Pancreas (tissue), 10 donors: ENCODE measurements at regions not wholly inside any gene's neighbourhood (a gene's known extent, or its start where the extent isn't known, plus 50 kb on each side); places are given as distances from the start of the nearest gene placed in this dataset.

ENCODE experiments used
- ATAC-seq, 4 donors: fragments of 200-7000 bp; cut with Tn5 transposase; one replicate each; pipeline versions ENCODE4 v1.8.0 to v1.9.1; 2020; ENCODE audit warnings: mild to moderate bottlenecking in 4 of 4, moderate library complexity in 4 of 4
- DNase-seq, 6 donors: peaks; one replicate each; pipeline ENCODE4 v3.0.0-alpha.2; 2020
- FAIRE-seq: peaks from 2 replicates; lab custom pipeline; 2012; peaks lifted over from hg19 to GRCh38; lab: Jason Lieb, UNC
- H3K27ac ChIP-seq, 4 donors: fragments of 200-600 bp; sonication (generic); 1 replicate in 3 of 4; 2 replicates in 1 of 4; pipeline versions ENCODE4 v1.5.0 to v1.8.0; 2020
- H3K27me3 ChIP-seq, 4 donors: fragments of 200-600 bp; one replicate each; pipeline ENCODE4 v1.8.0; 2021
- H3K36me3 ChIP-seq, 3 donors: fragments of 200-600 bp; sonication (generic) in 1 of 3; one replicate each; pipeline versions ENCODE4 v1.5.0 to v1.8.0; 2020 to 2021
- H3K4me1 ChIP-seq, 3 donors: fragments of 200-600 bp; one replicate each; pipeline ENCODE4 v1.8.0; 2021
- H3K4me3 ChIP-seq, 4 donors: fragments of 200-600 bp; sonication (generic) in 2 of 4; one replicate each; pipeline versions ENCODE4 v1.5.0 to v1.8.0; 2020 to 2021
- H3K9me3 ChIP-seq, 4 donors: fragments of 200-600 bp; one replicate each; pipeline ENCODE4 v1.8.0; 2021
- CTCF ChIP-seq, 4 donors: fragments of 200-600 bp; sonication (generic) in 3 of 4; IDR thresholded peaks; one replicate each; pipeline versions ENCODE4 v1.5.0 to v1.8.0; 2021; ENCODE audit warnings: antibody characterized with exemption in 4 of 4
- WGBS, 2 donors: extraction: QIAGEN DNeasy Blood & Tissue Kit; methylation state at CpG; one replicate each; pipeline ENCODE4 v1.1.7; 2013; 5-methylcytosine and 5-hydroxymethylcytosine counted together
- intact Hi-C, 3 donors: fragments of 100-400 bp; cut with DNase I; formaldehyde crosslinking; loops; one replicate each; pipeline versions ENCODE4 v1.11.1 to v1.14.2; 2022
- donor health status: healthy with polysubstance abuse.
- donor health status: DM: no; HTN: no; CAD: no; lungs with moderate emphysema.
- donor health status: DM: no; HTN: no; CAD: no.
- donor health status: control.
- donor health status: control.
- donor health status: Bipolar disorder and iron deficiency.
- donor health status: DM: yes; HTN: yes; CAD: no.
- donor health status: DM: no; HTN: no; CAD: no.
- donor health status: DM: no; HTN: no; CAD: no.
- donor health status: DM: yes; HTN: yes; CAD: no.

- FAIRE-seq, result no peak
- peaks cover 0 to 19% (median 19%) of the 10 kb centered on the region in 3 donors for H3K4me1 ChIP-seq
Observed at GRCh38 chr11:19576054-19576453, 136.6 kb upstream of the NAV2 start.

GRCh38 chr11:19574916-19575315 lies 137.7 kb upstream of the NAV2 start:
- DNase-seq, result no peak

More at GRCh38 chr11:19576054-19576453, 136.6 kb upstream of the NAV2 start:
- intact Hi-C loops, result no loop called here
- TF ChIP-seq CTCF (IDR thresholded peaks at IDR 0.05), result no peak
- 87 to 92% methylated on average over 3 of the region's 3 CpGs for WGBS, 2 donors
- H3K4me3 ChIP-seq, result no peak overlapping the region
- no peaks in the 10 kb centered on the region for H3K27me3 ChIP-seq
- H3K9me3 ChIP-seq, result no peaks in the 10 kb centered on the region
- ATAC-seq (no peak), DNase-seq (no peak)
- no peaks in the 10 kb centered on the region for H3K36me3 ChIP-seq
- no peak overlapping the region for H3K27ac ChIP-seq

GRCh38 chr11:19573666-19574065 lies 139.0 kb upstream of the NAV2 start:
- Histone ChIP-seq H3K36me3 (no peaks in the 10 kb centered on the region), H3K27ac (no peak overlapping the region), H3K27me3 (no peaks in the 10 kb centered on the region), H3K4me3 (no peak overlapping the region), H3K9me3 (no peaks in the 10 kb centered on the region), H3K4me1 (peaks cover 0 to 19% (median 19%) of the 10 kb centered on the region in 3 donors)
- DNase-seq, result no peak
- intact Hi-C loops, result no loop called here
- no peak for TF ChIP-seq CTCF (IDR thresholded peaks at IDR 0.05)
- ATAC-seq, result peak in 2 of 4 donors; percentile 13 to 42
- 81 to 88% methylated on average over 1 of the region's 1 CpG for WGBS, 2 donors
- no peak for FAIRE-seq

More at GRCh38 chr11:19574916-19575315, 137.7 kb upstream of the NAV2 start:
- no peak overlapping the region for H3K27ac ChIP-seq
- no peak overlapping the region for H3K4me3 ChIP-seq
- no peaks in the 10 kb centered on the region for H3K9me3 ChIP-seq
- peaks cover 0 to 19% (median 19%) of the 10 kb centered on the region in 3 donors for H3K4me1 ChIP-seq
- TF ChIP-seq CTCF (IDR thresholded peaks at IDR 0.05), result no peak
- intact Hi-C loops, result no loop called here
- ATAC-seq, result no peak
- H3K36me3 ChIP-seq, result no peaks in the 10 kb centered on the region
- no peak for FAIRE-seq
- no peaks in the 10 kb centered on the region for H3K27me3 ChIP-seq
- WGBS, 2 donors, result 58 to 62% methylated on average over 3 of the region's 3 CpGs

- FAIRE-seq (no peak), ATAC-seq (no peak), DNase-seq (no peak)
- intact Hi-C loops, result no loop called here
- Histone ChIP-seq H3K27me3 (no peaks in the 10 kb centered on the region), H3K27ac (no peak overlapping the region), H3K9me3 (no peaks in the 10 kb centered on the region), H3K4me3 (no peak overlapping the region), H3K36me3 (no peaks in the 10 kb centered on the region), H3K4me1 (peaks cover 0 to 3% (median 3%) of the 10 kb centered on the region in 3 donors)
- WGBS, 2 donors, result 86 to 98% methylated on average over 4 of the region's 4 CpGs
- TF ChIP-seq CTCF (IDR thresholded peaks at IDR 0.05), result no peak
Observed at GRCh38 chr11:19571906-19572305, 140.7 kb upstream of the NAV2 start.

GRCh38 chr11:19570889-19571288 lies 141.7 kb upstream of the NAV2 start:
- FAIRE-seq, result no peak

More at GRCh38 chr11:19570889-19571288, 141.7 kb upstream of the NAV2 start:
- H3K4me1 ChIP-seq, result no peaks in the 10 kb centered on the region
- no peaks in the 10 kb centered on the region for H3K9me3 ChIP-seq
- TF ChIP-seq CTCF (IDR thresholded peaks at IDR 0.05), result no peak
- ATAC-seq (no peak), DNase-seq (no peak)
- H3K27me3 ChIP-seq, result no peaks in the 10 kb centered on the region
- no peak overlapping the region for H3K4me3 ChIP-seq
- intact Hi-C loops, result no loop called here
- WGBS, 2 donors, result 97% methylated on average over 1 of the region's 1 CpG
- no peaks in the 10 kb centered on the region for H3K36me3 ChIP-seq
- no peak overlapping the region for H3K27ac ChIP-seq
